ENCODE measurements at regions not wholly inside any gene's neighbourhood (a gene's known extent, or its start where the extent isn't known, plus 50 kb on each side); places are given as distances from the start of the nearest gene placed in this dataset.

DNA sequence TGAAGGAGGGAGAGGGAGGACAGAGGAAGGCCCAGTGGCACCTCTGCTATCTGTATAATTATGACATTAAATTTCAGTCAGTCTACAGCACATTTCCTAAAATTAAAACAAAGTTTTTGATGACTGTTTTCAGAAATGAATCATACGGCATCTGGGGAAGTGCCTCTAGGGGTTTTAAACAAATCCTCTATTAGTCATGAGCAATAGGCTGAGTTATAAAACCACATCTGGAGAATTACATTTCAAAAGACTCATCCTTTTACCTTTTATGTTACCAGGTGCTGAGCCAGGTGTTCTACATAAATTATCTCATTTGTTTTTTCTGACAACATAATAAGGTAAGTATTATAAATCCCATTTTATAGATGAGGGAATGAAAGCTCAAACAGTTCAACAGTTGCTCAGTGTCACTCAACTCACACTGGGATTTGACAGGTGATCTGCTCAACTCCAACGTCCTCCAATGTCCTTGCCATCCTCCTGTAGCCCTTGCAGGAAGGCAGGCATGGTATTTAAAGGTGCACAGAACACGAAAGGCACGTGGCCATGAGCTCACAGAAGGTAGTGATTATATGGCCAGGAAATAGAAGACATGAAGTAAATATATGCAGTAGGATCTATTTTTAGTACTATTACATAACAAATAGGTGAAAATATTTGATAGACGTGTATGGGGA, 184.2 kb upstream of the MAN1A1 start:
- no peaks in the 10 kb centered on the region for H3K4me1 ChIP-seq (replicated peaks in 1 of 4; ENCODE audit: control insufficient read depth in 3 of 4, insufficient read depth in 4 of 4, low read length in 3 of 4)
- H2BK5ac ChIP-seq (ENCODE audit: low read depth, low read length) = no peak overlapping the region
- no peak overlapping the region for H3K4me3 ChIP-seq (ENCODE audit: extremely low read depth in 1 of 4, insufficient read depth in 2 of 4, low read depth in 3 of 4, low read length in 4 of 4)
- H3K56ac ChIP-seq (replicated peaks; ENCODE audit: insufficient read length, low read depth, low read length) = no peak overlapping the region
- no peak overlapping the region for H4K91ac ChIP-seq (replicated peaks; ENCODE audit: insufficient read length, low read length)
- no peak overlapping the region for H3K14ac ChIP-seq (ENCODE audit: insufficient read length)
- H2AK5ac ChIP-seq (ENCODE audit: low read depth, low read length) = no peak overlapping the region
- no peaks in the 10 kb centered on the region for H3K27me3 ChIP-seq (replicated peaks in 1 of 4; ENCODE audit: control insufficient read depth in 3 of 4, extremely low read depth in 1 of 4, insufficient read depth in 3 of 4, low read length in 3 of 4)
- H3K79me2 ChIP-seq (ENCODE audit: control insufficient read depth in 1 of 2, insufficient read depth in 2 of 2, low read length in 2 of 2) = no peaks in the 10 kb centered on the region
- no peak overlapping the region for H3K23ac ChIP-seq (ENCODE audit: insufficient read length)
- 84% methylated on average over 5 of the region's 5 CpGs; no CpG with 5 or more reads in 1 of the 2 experiments for WGBS, 2 experiments (ENCODE audit: extremely low coverage in 1 of 2, insufficient coverage in 1 of 2, insufficient read length in 1 of 2, insufficient replicate concordance in 2 of 2, low coverage in 1 of 2, low lambda C conversion rate in 2 of 2, missing lambda C conversion rate in 1 of 2)
- no peaks in the 10 kb centered on the region for H3K9me3 ChIP-seq (ENCODE audit: insufficient read depth in 2 of 2, low read depth in 1 of 2, low read length in 1 of 2)
- H3K23me2 ChIP-seq (ENCODE audit: low read depth, low read length) = no peaks in the 10 kb centered on the region
- H3K4ac ChIP-seq (replicated peaks; ENCODE audit: insufficient read length, low read depth, low read length) = no peak overlapping the region
- H3K9ac ChIP-seq (replicated peaks in 1 of 4; ENCODE audit: extremely low read depth in 1 of 4, low read depth in 3 of 4, low read length in 3 of 4) = no peak overlapping the region
- H2BK20ac ChIP-seq (ENCODE audit: low read length) = no peak overlapping the region
- H3K79me1 ChIP-seq (ENCODE audit: low read depth, low read length) = no peaks in the 10 kb centered on the region
- H2BK12ac ChIP-seq (ENCODE audit: low read depth, low read length) = no peak overlapping the region
- no peak overlapping the region for H4K8ac ChIP-seq (ENCODE audit: extremely low read depth, insufficient read depth, low read length)
- no peak for FAIRE-seq
- H3K4me2 ChIP-seq (ENCODE audit: insufficient read depth in 1 of 2, low read depth in 2 of 2, low read length in 2 of 2) = no peak overlapping the region
- H3K36me3 ChIP-seq (ENCODE audit: control insufficient read depth in 2 of 4, insufficient read depth in 4 of 4, low read length in 3 of 4) = no peaks in the 10 kb centered on the region
- no peak overlapping the region for H3K27ac ChIP-seq (ENCODE audit: low read depth, low read length)
- ChIA-PET POLR2A (ENCODE audit: partially characterized antibody) (no interaction called here), CTCF (ENCODE audit: partially characterized antibody) (no interaction called here)
- H2AFZ ChIP-seq (ENCODE audit: low read length) = no peak overlapping the region
- H3K18ac ChIP-seq (ENCODE audit: extremely low read depth, low read length) = no peak overlapping the region
- peak overlapping the region; percentile 80 for H2BK120ac ChIP-seq (replicated peaks; ENCODE audit: low read depth, low read length)
- H4K5ac ChIP-seq (ENCODE audit: insufficient read length, low read depth, low read length) = no peak overlapping the region
- no peaks in the 10 kb centered on the region for H4K20me1 ChIP-seq (replicated peaks in 1 of 2; ENCODE audit: control insufficient read depth in 1 of 2, insufficient read depth in 2 of 2, low read length in 2 of 2)
- H2BK15ac ChIP-seq (ENCODE audit: low read length) = no peak overlapping the region
- no peak for DNase-seq (ENCODE audit: low read depth in 1 of 2, low spot score in 2 of 2)
- no peak for TF ChIP-seq RFX5 (IDR thresholded peaks at IDR 0.05; ENCODE audit: borderline replicate concordance, low read depth, low read length)
- TF ChIP-seq RNF2 (IDR thresholded peaks at IDR 0.05; ENCODE audit: borderline replicate concordance, low read depth, low read length, missing control alignments, poor library complexity, severe bottlenecking) = no peak
- TF ChIP-seq CHD1 (IDR thresholded peaks at IDR 0.05; ENCODE audit: low read depth, low read length) = no peak
- TF ChIP-seq NANOG (IDR thresholded peaks at IDR 0.05; ENCODE audit: insufficient read depth, low read depth, low read length, poor library complexity, severe bottlenecking) = no peak
